ENCODE measurements at regions not wholly inside any gene's neighbourhood (a gene's known extent, or its start where the extent isn't known, plus 50 kb on each side); places are given as distances from the start of the nearest gene placed in this dataset.

- Histone ChIP-seq H3K4me1 (ENCODE audit: control insufficient read depth in 5 of 5, insufficient read depth in 5 of 5, low read length in 5 of 5) (peaks cover 0 to 10% (median 0%) of the 10 kb centered on the region in 5 donors), H3K9me3 (ENCODE audit: control insufficient read depth in 4 of 4, insufficient read depth in 3 of 4, low read length in 3 of 4) (no peaks in the 10 kb centered on the region), H3K27ac (ENCODE audit: low read depth in 1 of 2, low read length in 1 of 2) (no peak overlapping the region), H3K4me3 (no peak overlapping the region), H3K27me3 (ENCODE audit: control insufficient read depth in 3 of 3, insufficient read depth in 3 of 3, low read length in 2 of 3) (no peaks in the 10 kb centered on the region), H3K36me3 (ENCODE audit: control insufficient read depth in 4 of 4, insufficient read depth in 4 of 4, low read length in 4 of 4) (no peaks in the 10 kb centered on the region), H3K9ac (ENCODE audit: insufficient read depth in 1 of 2, low read length in 2 of 2) (no peak overlapping the region)
- DNase-seq = no peak
- WGBS, 2 donors = 83 to 87% methylated on average over 7 of the region's 7 CpGs
- TF ChIP-seq, protein P1, sequence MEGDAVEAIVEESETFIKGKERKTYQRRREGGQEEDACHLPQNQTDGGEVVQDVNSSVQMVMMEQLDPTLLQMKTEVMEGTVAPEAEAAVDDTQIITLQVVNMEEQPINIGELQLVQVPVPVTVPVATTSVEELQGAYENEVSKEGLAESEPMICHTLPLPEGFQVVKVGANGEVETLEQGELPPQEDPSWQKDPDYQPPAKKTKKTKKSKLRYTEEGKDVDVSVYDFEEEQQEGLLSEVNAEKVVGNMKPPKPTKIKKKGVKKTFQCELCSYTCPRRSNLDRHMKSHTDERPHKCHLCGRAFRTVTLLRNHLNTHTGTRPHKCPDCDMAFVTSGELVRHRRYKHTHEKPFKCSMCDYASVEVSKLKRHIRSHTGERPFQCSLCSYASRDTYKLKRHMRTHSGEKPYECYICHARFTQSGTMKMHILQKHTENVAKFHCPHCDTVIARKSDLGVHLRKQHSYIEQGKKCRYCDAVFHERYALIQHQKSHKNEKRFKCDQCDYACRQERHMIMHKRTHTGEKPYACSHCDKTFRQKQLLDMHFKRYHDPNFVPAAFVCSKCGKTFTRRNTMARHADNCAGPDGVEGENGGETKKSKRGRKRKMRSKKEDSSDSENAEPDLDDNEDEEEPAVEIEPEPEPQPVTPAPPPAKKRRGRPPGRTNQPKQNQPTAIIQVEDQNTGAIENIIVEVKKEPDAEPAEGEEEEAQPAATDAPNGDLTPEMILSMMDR (IDR thresholded peaks at IDR 0.05; ENCODE audit: control extremely low read depth, extremely low read depth) = no peak
- no peak for ATAC-seq (ENCODE audit: insufficient read depth, low FRiP score)
Observed at GRCh38 chr10:94183666-94184264, 179.0 kb downstream of the NOC3L start.

GRCh38 chr10:94186722-94187121 is 176.0 kb downstream of the NOC3L start:
- Histone ChIP-seq H3K36me3 (ENCODE audit: control insufficient read depth in 4 of 4, insufficient read depth in 4 of 4, low read length in 4 of 4) (no peaks in the 10 kb centered on the region), H3K4me3 (no peak overlapping the region), H3K27ac (ENCODE audit: low read depth in 1 of 2, low read length in 1 of 2) (no peak overlapping the region), H3K9me3 (ENCODE audit: control insufficient read depth in 4 of 4, insufficient read depth in 3 of 4, low read length in 3 of 4) (no peaks in the 10 kb centered on the region), H3K27me3 (ENCODE audit: control insufficient read depth in 3 of 3, insufficient read depth in 3 of 3, low read length in 2 of 3) (no peaks in the 10 kb centered on the region), H3K9ac (ENCODE audit: insufficient read depth in 1 of 2, low read length in 2 of 2) (no peak overlapping the region), H3K4me1 (ENCODE audit: control insufficient read depth in 5 of 5, insufficient read depth in 5 of 5, low read length in 5 of 5) (no peaks in the 10 kb centered on the region)
- WGBS, 2 donors = 86 to 90% methylated on average over 2 of the region's 2 CpGs
- TF ChIP-seq, protein P1 (IDR thresholded peaks at IDR 0.05; ENCODE audit: control extremely low read depth, extremely low read depth) = no peak
- no peak for DNase-seq
- ATAC-seq (ENCODE audit: insufficient read depth, low FRiP score) = no peak

- WGBS, 2 donors = 92 to 93% methylated on average over 3 of the region's 3 CpGs
- Histone ChIP-seq H3K4me1 (ENCODE audit: control insufficient read depth in 5 of 5, insufficient read depth in 5 of 5, low read length in 5 of 5) (peaks cover 0 to 11% (median 0%) of the 10 kb centered on the region in 5 donors), H3K9ac (ENCODE audit: insufficient read depth in 1 of 2, low read length in 2 of 2) (no peak overlapping the region), H3K4me3 (no peak overlapping the region), H3K36me3 (ENCODE audit: control insufficient read depth in 4 of 4, insufficient read depth in 4 of 4, low read length in 4 of 4) (no peaks in the 10 kb centered on the region), H3K9me3 (ENCODE audit: control insufficient read depth in 4 of 4, insufficient read depth in 3 of 4, low read length in 3 of 4) (no peaks in the 10 kb centered on the region), H3K27me3 (ENCODE audit: control insufficient read depth in 3 of 3, insufficient read depth in 3 of 3, low read length in 2 of 3) (no peaks in the 10 kb centered on the region), H3K27ac (ENCODE audit: low read depth in 1 of 2, low read length in 1 of 2) (no peak overlapping the region)
- TF ChIP-seq, protein P1 (IDR thresholded peaks at IDR 0.05; ENCODE audit: control extremely low read depth, extremely low read depth) = no peak
- no peak for DNase-seq
- ATAC-seq (ENCODE audit: insufficient read depth, low FRiP score) = no peak
Observed at GRCh38 chr10:94192333-94192732, 170.4 kb downstream of the NOC3L start.

DNA sequence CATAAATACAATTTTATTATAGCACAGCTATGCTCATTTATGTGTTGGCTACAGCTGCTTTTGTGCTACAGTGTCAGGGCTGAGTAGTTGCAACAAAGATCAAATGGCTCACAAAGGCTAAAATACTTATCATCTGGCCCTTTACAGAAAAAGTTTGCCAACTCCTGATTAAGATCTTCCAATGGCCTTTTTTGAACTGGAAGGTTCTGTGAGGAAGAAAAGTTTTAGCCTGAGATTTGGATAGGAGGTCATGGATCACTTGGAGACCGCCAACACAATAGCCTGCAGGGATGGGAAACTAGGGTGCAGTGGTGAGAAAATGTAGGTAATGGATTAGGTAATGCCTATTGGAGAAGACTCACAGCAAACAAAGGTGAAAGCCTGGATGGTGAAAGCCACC is 169.8 kb downstream of the NOC3L start:
- Histone ChIP-seq H3K4me1 (ENCODE audit: control insufficient read depth in 5 of 5, insufficient read depth in 5 of 5, low read length in 5 of 5) (peaks cover 0 to 11% (median 0%) of the 10 kb centered on the region in 5 donors), H3K9ac (ENCODE audit: insufficient read depth in 1 of 2, low read length in 2 of 2) (no peak overlapping the region), H3K27ac (ENCODE audit: low read depth in 1 of 2, low read length in 1 of 2) (no peak overlapping the region), H3K4me3 (no peak overlapping the region), H3K36me3 (ENCODE audit: control insufficient read depth in 4 of 4, insufficient read depth in 4 of 4, low read length in 4 of 4) (no peaks in the 10 kb centered on the region), H3K9me3 (ENCODE audit: control insufficient read depth in 4 of 4, insufficient read depth in 3 of 4, low read length in 3 of 4) (no peaks in the 10 kb centered on the region), H3K27me3 (ENCODE audit: control insufficient read depth in 3 of 3, insufficient read depth in 3 of 3, low read length in 2 of 3) (no peaks in the 10 kb centered on the region)
- ATAC-seq (ENCODE audit: insufficient read depth, low FRiP score) (no peak), DNase-seq (no peak)
- TF ChIP-seq, protein P1 (IDR thresholded peaks at IDR 0.05; ENCODE audit: control extremely low read depth, extremely low read depth) = no peak
- WGBS, 2 donors = 88 to 89% methylated on average over 1 of the region's 1 CpG
